ENCODE measurements at regions not wholly inside any gene's neighbourhood (a gene's known extent, or its start where the extent isn't known, plus 50 kb on each side); places are given as distances from the start of the nearest gene placed in this dataset.

- no peak overlapping the region for H3K4me3 ChIP-seq (ENCODE audit: low read length)
- H3K27me3 ChIP-seq (ENCODE audit: control insufficient read depth, insufficient read depth, low read length): no peaks in the 10 kb centered on the region
- H3K36me3 ChIP-seq (ENCODE audit: control insufficient read depth, insufficient read depth, low read length): no peaks in the 10 kb centered on the region
- H3K9me3 ChIP-seq (replicated peaks; ENCODE audit: control insufficient read depth, low read depth, low read length): no peaks in the 10 kb centered on the region
- WGBS (ENCODE audit: insufficient coverage): 35% methylated on average over 2 of the region's 5 CpGs
- H3K4me1 ChIP-seq (ENCODE audit: control insufficient read depth, insufficient read depth, low read length): no peaks in the 10 kb centered on the region
- H3K27ac ChIP-seq (ENCODE audit: low read length): no peak overlapping the region
- DNase-seq: peak; percentile 15
These were observed 161.8 kb upstream of the CLINT1 start for GRCh38 chr5:158020555-158021418.

GRCh38 chr5:158017469-158017868, 158.5 kb upstream of the CLINT1 start:
- no peak overlapping the region for H3K4me3 ChIP-seq (ENCODE audit: low read length)
- no peaks in the 10 kb centered on the region for H3K9me3 ChIP-seq (replicated peaks; ENCODE audit: control insufficient read depth, low read depth, low read length)
- no peak for DNase-seq
- no peaks in the 10 kb centered on the region for H3K27me3 ChIP-seq (ENCODE audit: control insufficient read depth, insufficient read depth, low read length)
- no peak overlapping the region for H3K27ac ChIP-seq (ENCODE audit: low read length)
- WGBS (ENCODE audit: insufficient coverage): 57% methylated on average over 1 of the region's 2 CpGs
- H3K4me1 ChIP-seq (ENCODE audit: control insufficient read depth, insufficient read depth, low read length): no peaks in the 10 kb centered on the region
- no peaks in the 10 kb centered on the region for H3K36me3 ChIP-seq (ENCODE audit: control insufficient read depth, insufficient read depth, low read length)

GRCh38 chr5:158014372-158014771, 155.4 kb upstream of the CLINT1 start:
- Histone ChIP-seq H3K4me1 (ENCODE audit: control insufficient read depth, insufficient read depth, low read length) (no peaks in the 10 kb centered on the region), H3K9me3 (replicated peaks; ENCODE audit: control insufficient read depth, low read depth, low read length) (no peaks in the 10 kb centered on the region), H3K4me3 (ENCODE audit: low read length) (no peak overlapping the region), H3K36me3 (ENCODE audit: control insufficient read depth, insufficient read depth, low read length) (no peaks in the 10 kb centered on the region), H3K27me3 (ENCODE audit: control insufficient read depth, insufficient read depth, low read length) (no peaks in the 10 kb centered on the region), H3K27ac (ENCODE audit: low read length) (no peak overlapping the region)
- no peak for DNase-seq
- no CpG with 5 or more reads among the region's 1 CpG for WGBS (ENCODE audit: insufficient coverage)

- Histone ChIP-seq H3K36me3 (ENCODE audit: control insufficient read depth, insufficient read depth, low read length) (no peaks in the 10 kb centered on the region), H3K27me3 (ENCODE audit: control insufficient read depth, insufficient read depth, low read length) (no peaks in the 10 kb centered on the region), H3K4me3 (ENCODE audit: low read length) (no peak overlapping the region), H3K27ac (ENCODE audit: low read length) (no peak overlapping the region), H3K9me3 (replicated peaks; ENCODE audit: control insufficient read depth, low read depth, low read length) (no peaks in the 10 kb centered on the region), H3K4me1 (ENCODE audit: control insufficient read depth, insufficient read depth, low read length) (no peaks in the 10 kb centered on the region)
- 19% methylated on average over 5 of the region's 6 CpGs for WGBS (ENCODE audit: insufficient coverage)
- peak; percentile 42 for DNase-seq
These were observed 155.0 kb upstream of the CLINT1 start for GRCh38 chr5:158013939-158014338.

GRCh38 chr5:158013303-158013702, 154.4 kb upstream of the CLINT1 start:
- no peak for DNase-seq
- Histone ChIP-seq H3K36me3 (ENCODE audit: control insufficient read depth, insufficient read depth, low read length) (no peaks in the 10 kb centered on the region), H3K4me1 (ENCODE audit: control insufficient read depth, insufficient read depth, low read length) (no peaks in the 10 kb centered on the region), H3K4me3 (ENCODE audit: low read length) (no peak overlapping the region), H3K9me3 (replicated peaks; ENCODE audit: control insufficient read depth, low read depth, low read length) (no peaks in the 10 kb centered on the region), H3K27ac (ENCODE audit: low read length) (no peak overlapping the region), H3K27me3 (ENCODE audit: control insufficient read depth, insufficient read depth, low read length) (no peaks in the 10 kb centered on the region)
- WGBS (ENCODE audit: insufficient coverage): no CpG with 5 or more reads among the region's 4 CpGs

- Histone ChIP-seq H3K4me3 (ENCODE audit: low read length) (no peak overlapping the region), H3K4me1 (ENCODE audit: control insufficient read depth, insufficient read depth, low read length) (no peaks in the 10 kb centered on the region), H3K27ac (ENCODE audit: low read length) (no peak overlapping the region), H3K9me3 (replicated peaks; ENCODE audit: control insufficient read depth, low read depth, low read length) (no peaks in the 10 kb centered on the region), H3K27me3 (ENCODE audit: control insufficient read depth, insufficient read depth, low read length) (no peaks in the 10 kb centered on the region), H3K36me3 (ENCODE audit: control insufficient read depth, insufficient read depth, low read length) (no peaks in the 10 kb centered on the region)
- no peak for DNase-seq
These were observed 152.5 kb upstream of the CLINT1 start for GRCh38 chr5:158011422-158011821.

GRCh38 chr5:158010831-158011230, 151.9 kb upstream of the CLINT1 start:
- peaks cover 3% of the 10 kb centered on the region for H3K9me3 ChIP-seq (replicated peaks; ENCODE audit: control insufficient read depth, low read depth, low read length)
- H3K4me3 ChIP-seq (ENCODE audit: low read length): no peak overlapping the region
- DNase-seq: no peak
- no peak overlapping the region for H3K27ac ChIP-seq (ENCODE audit: low read length)
- H3K36me3 ChIP-seq (ENCODE audit: control insufficient read depth, insufficient read depth, low read length): no peaks in the 10 kb centered on the region
- no peaks in the 10 kb centered on the region for H3K27me3 ChIP-seq (ENCODE audit: control insufficient read depth, insufficient read depth, low read length)
- no peaks in the 10 kb centered on the region for H3K4me1 ChIP-seq (ENCODE audit: control insufficient read depth, insufficient read depth, low read length)
- 100% methylated on average over 1 of the region's 7 CpGs for WGBS (ENCODE audit: insufficient coverage)

- Histone ChIP-seq H3K4me1 (ENCODE audit: control insufficient read depth, insufficient read depth, low read length) (no peaks in the 10 kb centered on the region), H3K27me3 (ENCODE audit: control insufficient read depth, insufficient read depth, low read length) (no peaks in the 10 kb centered on the region), H3K36me3 (ENCODE audit: control insufficient read depth, insufficient read depth, low read length) (no peaks in the 10 kb centered on the region), H3K4me3 (ENCODE audit: low read length) (no peak overlapping the region), H3K27ac (ENCODE audit: low read length) (no peak overlapping the region), H3K9me3 (replicated peaks; ENCODE audit: control insufficient read depth, low read depth, low read length) (peaks cover 5% of the 10 kb centered on the region)
- peak; percentile 40 for DNase-seq
- 28% methylated on average over 2 of the region's 3 CpGs for WGBS (ENCODE audit: insufficient coverage)
These were observed 148.4 kb upstream of the CLINT1 start for GRCh38 chr5:158007336-158007735.

GRCh38 chr5:157999696-158000095, 140.8 kb upstream of the CLINT1 start:
- Histone ChIP-seq H3K27me3 (ENCODE audit: control insufficient read depth, insufficient read depth, low read length) (no peaks in the 10 kb centered on the region), H3K9me3 (replicated peaks; ENCODE audit: control insufficient read depth, low read depth, low read length) (no peaks in the 10 kb centered on the region), H3K4me3 (ENCODE audit: low read length) (no peak overlapping the region), H3K4me1 (ENCODE audit: control insufficient read depth, insufficient read depth, low read length) (no peaks in the 10 kb centered on the region), H3K36me3 (ENCODE audit: control insufficient read depth, insufficient read depth, low read length) (no peaks in the 10 kb centered on the region), H3K27ac (ENCODE audit: low read length) (no peak overlapping the region)
- DNase-seq: no peak
- WGBS (ENCODE audit: insufficient coverage): no CpG with 5 or more reads among the region's 2 CpGs

- no peaks in the 10 kb centered on the region for H3K36me3 ChIP-seq (ENCODE audit: control insufficient read depth, insufficient read depth, low read length)
- no peak overlapping the region for H3K4me3 ChIP-seq (ENCODE audit: low read length)
- DNase-seq: no peak
- no peaks in the 10 kb centered on the region for H3K9me3 ChIP-seq (replicated peaks; ENCODE audit: control insufficient read depth, low read depth, low read length)
- H3K4me1 ChIP-seq (ENCODE audit: control insufficient read depth, insufficient read depth, low read length): no peaks in the 10 kb centered on the region
- H3K27ac ChIP-seq (ENCODE audit: low read length): no peak overlapping the region
- H3K27me3 ChIP-seq (ENCODE audit: control insufficient read depth, insufficient read depth, low read length): no peaks in the 10 kb centered on the region
- WGBS (ENCODE audit: insufficient coverage): 89% methylated on average over 5 of the region's 8 CpGs
These were observed 139.1 kb upstream of the CLINT1 start for GRCh38 chr5:157997991-157998504.

Data from muscle of leg (tissue), 3 donors.